8988T (cell line): ENCODE measurements at regions not wholly inside any gene's neighbourhood (a gene's known extent, or its start where the extent isn't known, plus 50 kb on each side); places are given as distances from the start of the nearest gene placed in this dataset.

ENCODE experiments used
- DNase-seq: peaks from one replicate; pipeline ENCODE4 v3.0.0; 2011

GRCh38 chr20:60288945-60289344 is 330.7 kb downstream of the CDH26 start:
- no peak for DNase-seq

- no peak for DNase-seq
Measured at GRCh38 chr20:60292001-60292520, 333.8 kb downstream of the CDH26 start.

GRCh38 chr20:60294632-60295031 is 336.4 kb downstream of the CDH26 start:
- no peak for DNase-seq

GRCh38 chr20:60295214-60295613 is 337.0 kb downstream of the CDH26 start:
- no peak for DNase-seq

- no peak for DNase-seq
Measured at GRCh38 chr20:60297649-60298048, 339.4 kb downstream of the CDH26 start.

- DNase-seq: no peak
Measured at GRCh38 chr20:60298647-60299046, 340.4 kb downstream of the CDH26 start.

- DNase-seq: no peak
Measured at GRCh38 chr20:60299951-60300350, 341.7 kb downstream of the CDH26 start.

GRCh38 chr20:60300374-60300773 is 342.2 kb downstream of the CDH26 start:
- DNase-seq: no peak

GRCh38 chr20:60302875-60303274 is 344.7 kb downstream of the CDH26 start:
- DNase-seq: no peak

GRCh38 chr20:60304026-60304590 is 345.9 kb downstream of the CDH26 start:
- no peak for DNase-seq

- DNase-seq: no peak
Measured at GRCh38 chr20:60304931-60305330, 346.7 kb downstream of the CDH26 start.

- DNase-seq: no peak
Measured at GRCh38 chr20:60306105-60306504, 347.9 kb downstream of the CDH26 start.

- no peak for DNase-seq
Measured at GRCh38 chr20:60306551-60306950, 348.3 kb downstream of the CDH26 start.

- DNase-seq: no peak
Measured at GRCh38 chr20:60310560-60311349, 352.5 kb downstream of the CDH26 start.

GRCh38 chr20:60313191-60313590 is 355.0 kb downstream of the CDH26 start:
- no peak for DNase-seq

- no peak for DNase-seq
Measured at GRCh38 chr20:60313614-60314013, 355.4 kb downstream of the CDH26 start.

- DNase-seq: no peak
Measured at GRCh38 chr20:60314727-60315126, 356.5 kb downstream of the CDH26 start.

- DNase-seq: no peak
Measured at GRCh38 chr20:60316476-60317158, 358.4 kb downstream of the CDH26 start.

GRCh38 chr20:60317401-60317800 is 359.2 kb downstream of the CDH26 start:
- DNase-seq: no peak

- DNase-seq: no peak
Measured at GRCh38 chr20:60321601-60322000, 363.4 kb downstream of the CDH26 start.

- DNase-seq: no peak
Measured at GRCh38 chr20:60326821-60327220, 368.6 kb downstream of the CDH26 start.

GRCh38 chr20:60327971-60328660 is 369.9 kb downstream of the CDH26 start:
- DNase-seq: no peak

- DNase-seq: no peak
Measured at GRCh38 chr20:60330461-60330860, 372.2 kb downstream of the CDH26 start.
